Left renal pelvis (tissue), 4 donors: ENCODE measurements at regions not wholly inside any gene's neighbourhood (a gene's known extent, or its start where the extent isn't known, plus 50 kb on each side); places are given as distances from the start of the nearest gene placed in this dataset.
"Not testable (repeated sequence)": the region's sequence is repeated elsewhere in the genome, so short reads cannot be mapped to it uniquely, and the experiment has no call there.

Experiments
- DNase-seq, 4 donors: peaks; one replicate each; pipeline ENCODE4 v3.0.0-alpha.2; 2013; ENCODE audit warnings: low read depth in 4 of 4, low spot score in 3 of 4

GRCh38 chr21:10363321-10363720 lies 158.1 kb upstream of the TPTE start:
- DNase-seq, result not testable (repeated sequence)

DNA sequence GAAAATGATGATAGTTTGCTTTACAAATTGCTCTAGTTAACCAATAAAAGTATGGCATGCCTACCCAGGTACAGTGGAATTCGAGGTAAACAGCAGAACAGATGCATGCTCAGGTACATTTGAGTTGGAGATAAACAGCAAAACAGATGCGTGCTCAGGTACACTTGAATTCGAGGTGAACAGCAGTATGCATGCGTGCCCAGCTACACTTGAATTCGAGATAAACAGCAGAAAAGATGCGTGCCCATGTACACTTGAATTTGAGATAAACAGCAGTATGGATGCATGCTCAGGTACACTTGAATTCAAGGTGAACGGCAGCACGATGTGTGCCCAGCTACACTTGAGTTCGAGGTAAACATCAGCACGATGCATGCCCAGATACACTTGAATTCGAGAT lies 155.2 kb upstream of the TPTE start:
- DNase-seq, result not testable (repeated sequence)

- DNase-seq, result not testable (repeated sequence)
Observed at GRCh38 chr21:10367586-10367985, 153.8 kb upstream of the TPTE start.

GRCh38 chr21:10368323-10368798 lies 153.0 kb upstream of the TPTE start:
- not testable (repeated sequence) for DNase-seq

DNA sequence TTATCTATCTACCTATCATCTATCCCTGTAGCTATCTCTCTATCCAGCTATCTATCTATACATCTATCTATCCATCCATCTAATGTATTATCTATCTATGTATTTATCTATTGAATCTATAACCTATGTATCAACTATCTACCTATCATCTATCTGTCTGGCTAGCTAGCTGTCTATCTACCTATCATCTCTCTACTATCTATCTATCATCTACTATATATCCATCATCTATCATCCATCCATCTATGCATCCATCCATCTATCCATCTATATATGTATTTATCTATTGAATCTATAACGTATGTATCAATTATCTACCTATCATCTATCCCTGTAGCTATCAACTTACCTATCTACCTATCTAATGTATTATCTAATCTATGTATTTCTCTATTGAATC lies 152.1 kb upstream of the TPTE start:
- not testable (repeated sequence) for DNase-seq

GRCh38 chr21:10377758-10378157 lies 143.6 kb upstream of the TPTE start:
- DNase-seq, result not testable (repeated sequence)

DNA sequence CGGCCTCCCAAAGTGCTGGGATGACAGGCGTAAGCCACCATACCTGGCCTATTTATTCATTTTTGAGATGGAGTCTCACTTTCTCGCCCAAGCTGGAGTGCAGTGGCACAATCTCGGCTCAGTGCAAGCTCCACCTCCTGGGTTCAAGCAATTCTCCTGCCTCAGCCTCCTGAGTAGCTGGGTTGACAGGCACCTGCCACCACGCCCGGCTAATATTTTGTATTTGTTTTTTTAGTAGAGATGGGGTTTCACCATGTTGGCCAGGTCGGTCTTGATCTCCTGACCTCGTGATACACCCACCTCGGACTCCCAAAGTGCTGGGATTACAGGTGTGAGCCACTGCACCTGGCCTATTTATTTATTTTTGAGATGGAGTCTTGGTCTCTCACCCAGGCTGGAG lies 141.6 kb upstream of the TPTE start:
- DNase-seq, result not testable (repeated sequence)

- not testable (repeated sequence) for DNase-seq
Observed at GRCh38 chr21:10381687-10382060, 139.7 kb upstream of the TPTE start.

DNA sequence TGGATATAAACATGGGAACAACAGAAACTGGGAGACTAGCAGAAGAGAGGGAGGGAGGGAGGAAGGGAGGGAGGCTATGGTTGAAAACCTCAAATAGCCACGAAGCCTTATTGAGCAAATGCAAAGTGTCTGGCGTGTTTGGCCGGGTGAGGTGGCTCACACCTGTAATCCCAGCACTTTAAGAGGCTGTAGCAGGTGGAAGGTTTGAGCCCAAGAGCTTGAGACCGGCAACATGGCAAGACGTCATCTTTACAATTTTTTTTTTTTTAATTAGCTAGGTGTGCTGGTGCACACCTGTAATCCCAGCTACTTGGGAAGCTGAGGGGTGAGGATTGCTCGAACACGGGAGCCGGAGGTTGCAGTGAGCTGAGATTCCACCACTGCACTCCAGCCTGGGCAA lies 139.2 kb upstream of the TPTE start:
- not testable (repeated sequence) for DNase-seq

DNA sequence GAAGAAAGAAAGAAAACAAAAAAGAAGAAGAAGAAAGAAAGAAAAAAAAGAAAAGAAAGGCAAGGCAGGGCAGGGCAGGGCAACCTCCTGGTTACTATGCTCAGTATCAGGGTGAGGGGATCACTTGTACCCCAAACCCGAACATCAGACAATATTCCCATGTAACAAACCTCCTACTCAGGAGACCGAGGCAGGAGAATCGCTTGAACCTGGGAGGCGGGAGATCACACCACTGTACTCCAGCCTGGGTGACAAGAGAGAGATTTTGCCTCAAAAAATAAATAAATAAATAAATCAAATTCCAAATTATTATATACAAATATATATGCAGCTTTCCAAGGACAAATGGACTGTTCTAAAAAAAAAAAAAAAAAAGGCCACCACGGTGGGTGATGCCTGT lies 138.8 kb upstream of the TPTE start:
- not testable (repeated sequence) for DNase-seq

DNA sequence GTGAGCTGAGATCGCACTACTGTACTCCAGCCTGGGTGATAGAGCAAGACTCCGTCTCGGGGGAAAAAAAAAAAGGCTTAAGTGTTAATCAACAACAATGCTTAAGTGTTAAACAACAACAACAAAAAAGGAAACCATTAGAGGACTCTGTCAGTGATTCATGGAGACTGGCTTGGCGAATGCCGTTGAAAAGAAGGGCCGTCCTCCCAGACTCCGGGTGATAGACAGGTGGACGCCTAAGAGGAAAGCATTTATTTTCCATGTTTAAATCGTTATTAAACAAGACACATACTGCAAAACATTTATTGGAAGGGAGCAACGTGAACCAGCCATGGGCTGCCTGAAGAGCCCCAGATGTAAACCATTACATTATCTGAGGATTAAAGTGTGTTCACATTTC lies 137.8 kb upstream of the TPTE start:
- DNase-seq, result not testable (repeated sequence)

DNA sequence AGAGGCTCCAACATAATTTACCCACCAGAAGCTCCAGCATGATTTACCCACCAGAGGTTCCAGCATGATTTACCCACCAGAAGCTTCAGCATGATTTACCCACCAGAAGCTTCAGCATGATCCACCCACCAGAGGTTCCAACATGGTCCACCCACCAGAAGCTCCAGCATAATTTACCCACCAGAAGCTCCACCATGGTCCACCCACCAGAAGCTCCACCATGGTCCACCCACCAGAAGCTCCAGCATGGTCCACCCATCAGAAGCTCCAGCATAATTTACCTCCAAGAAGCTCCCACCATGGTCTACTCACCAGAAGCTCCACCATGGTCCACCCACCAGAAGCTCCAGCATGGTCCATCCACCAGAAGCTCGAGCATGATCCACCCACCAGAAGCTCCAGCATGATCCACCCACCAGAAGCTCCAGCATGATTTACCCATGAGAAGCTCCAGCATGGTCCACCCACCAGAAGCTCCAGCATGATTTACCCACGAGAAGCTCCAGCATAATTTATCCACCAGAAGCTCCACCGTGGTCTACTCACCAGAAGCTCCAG lies 137.0 kb upstream of the TPTE start:
- not testable (repeated sequence) for DNase-seq

GRCh38 chr21:10385202-10385601 lies 136.2 kb upstream of the TPTE start:
- not testable (repeated sequence) for DNase-seq

DNA sequence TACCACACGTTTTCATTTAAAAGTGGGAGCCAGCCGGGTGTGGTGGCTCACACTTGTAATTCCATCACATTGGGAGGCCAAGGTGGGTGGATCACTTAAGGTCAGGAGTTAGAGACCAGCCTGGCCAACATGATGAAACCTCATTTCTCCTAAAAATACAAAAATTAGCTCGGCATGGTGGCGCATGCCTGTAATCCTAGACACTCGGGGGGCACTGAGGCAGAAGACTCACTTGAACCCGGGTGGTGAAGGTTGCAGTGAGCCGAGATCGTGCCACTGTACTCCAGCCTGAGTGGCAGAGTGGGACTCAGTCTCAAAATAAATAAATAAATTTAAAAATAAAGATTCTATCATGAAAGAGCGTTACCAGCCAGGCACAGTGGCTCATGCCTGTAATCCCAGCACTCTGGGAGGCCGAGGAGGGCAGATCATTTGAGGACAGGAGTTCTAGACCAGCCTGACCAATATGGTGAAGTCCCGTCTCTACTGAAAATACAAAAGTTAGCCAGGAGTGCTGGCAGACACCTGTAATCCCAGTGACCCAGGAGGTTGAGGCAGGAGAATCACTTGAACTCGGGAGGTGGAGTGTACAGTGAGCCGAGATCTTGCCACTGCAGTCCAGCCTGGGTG lies 135.4 kb upstream of the TPTE start:
- DNase-seq, result not testable (repeated sequence)

- not testable (repeated sequence) for DNase-seq
Observed at GRCh38 chr21:10387692-10388450, 133.5 kb upstream of the TPTE start.

GRCh38 chr21:10388625-10389024 lies 132.8 kb upstream of the TPTE start:
- not testable (repeated sequence) for DNase-seq

- not testable (repeated sequence) for DNase-seq
Observed at GRCh38 chr21:10392301-10392700, 129.1 kb upstream of the TPTE start.

- DNase-seq, result not testable (repeated sequence)
Observed at GRCh38 chr21:10395963-10396362, 125.4 kb upstream of the TPTE start.

DNA sequence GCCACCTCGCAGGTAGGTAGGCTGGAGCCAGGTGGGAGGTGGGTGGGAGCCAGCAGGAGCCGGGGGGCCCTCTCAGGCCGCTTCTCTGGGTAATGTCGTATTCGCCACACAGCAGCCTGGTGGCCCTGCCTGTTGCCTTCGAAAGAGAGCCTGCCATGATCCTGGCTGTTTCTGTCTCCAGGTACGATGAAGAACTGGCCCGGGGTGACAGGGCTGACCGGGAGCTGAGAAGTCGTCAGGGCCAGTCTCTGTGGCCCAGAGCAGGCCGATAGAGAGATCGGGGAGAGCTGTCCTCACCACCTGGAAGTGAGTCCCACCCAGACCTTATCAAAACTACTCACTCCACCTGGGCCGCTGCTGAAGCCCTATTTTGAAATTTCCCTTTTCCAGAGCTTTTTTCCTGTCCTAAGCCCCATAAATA lies 123.9 kb upstream of the TPTE start:
- not testable (repeated sequence) for DNase-seq

DNA sequence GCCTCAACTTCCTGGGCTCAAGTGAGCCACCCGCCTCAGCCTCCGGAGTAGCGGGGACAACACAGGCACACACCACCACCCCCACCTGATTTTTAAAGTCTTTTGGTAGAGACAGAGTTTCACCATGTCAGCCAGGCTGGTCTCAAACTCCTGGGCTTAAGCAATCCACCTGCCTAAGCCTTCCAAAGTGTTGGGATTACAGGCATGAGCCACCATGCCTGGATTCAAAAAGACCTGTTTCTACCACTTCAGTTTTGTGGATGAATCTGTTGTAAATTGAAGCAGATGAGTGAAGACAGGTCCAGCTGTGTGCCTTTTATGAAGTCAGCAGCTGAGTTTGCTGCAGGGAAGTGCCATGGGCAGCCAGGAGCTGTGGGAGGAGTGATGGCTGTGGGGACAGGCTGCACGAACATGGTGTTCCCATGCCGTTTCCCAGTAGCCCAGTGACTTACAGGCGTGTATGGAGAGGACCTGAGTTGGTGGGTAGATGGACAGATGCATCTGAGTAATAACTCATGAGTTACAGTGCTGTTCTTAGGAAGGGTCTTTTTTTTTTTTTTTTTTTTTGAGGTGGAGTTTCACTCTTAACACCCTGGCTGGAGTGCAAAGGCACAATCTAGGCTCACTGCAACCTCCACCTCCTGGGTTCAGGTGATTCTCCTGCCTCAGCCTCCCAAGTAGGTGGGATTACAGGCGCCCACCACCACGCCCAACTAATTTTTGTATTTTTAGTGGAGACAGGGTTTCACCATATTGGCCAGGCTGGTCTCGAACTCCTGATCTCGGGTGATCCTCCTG lies 122.5 kb upstream of the TPTE start:
- not testable (repeated sequence) for DNase-seq
